ENCODE measurements at regions not wholly inside any gene's neighbourhood (a gene's known extent, or its start where the extent isn't known, plus 50 kb on each side); places are given as distances from the start of the nearest gene placed in this dataset.

DNA sequence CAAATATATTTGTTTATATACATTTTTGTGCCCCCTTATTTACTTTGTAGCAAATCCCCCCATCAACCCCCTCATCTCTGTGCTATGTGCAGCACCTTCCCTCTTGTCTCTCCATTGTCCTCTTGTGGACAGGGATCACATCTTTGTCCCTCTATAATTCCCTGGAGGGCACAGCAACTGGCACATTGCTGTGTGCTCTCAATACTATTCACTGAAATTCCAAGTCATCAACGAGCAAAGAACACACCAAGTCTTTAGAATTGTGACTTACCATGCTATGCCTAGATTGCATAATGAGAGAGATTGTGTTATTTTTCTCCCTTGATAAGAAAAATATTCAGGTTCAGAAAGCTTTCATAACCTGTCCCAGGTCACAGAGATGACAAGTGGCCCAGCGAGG is 54.6 kb upstream of the ACAN start:
- H3K36me3 Mint-ChIP-seq, result no peaks in the 10 kb centered on the region
- TF ChIP-seq EZH2phosphoT487 (IDR thresholded peaks at IDR 0.05), result no peak
- no peak for TF ChIP-seq EZH2 (IDR thresholded peaks at IDR 0.05)
- TF ChIP-seq, protein P1, sequence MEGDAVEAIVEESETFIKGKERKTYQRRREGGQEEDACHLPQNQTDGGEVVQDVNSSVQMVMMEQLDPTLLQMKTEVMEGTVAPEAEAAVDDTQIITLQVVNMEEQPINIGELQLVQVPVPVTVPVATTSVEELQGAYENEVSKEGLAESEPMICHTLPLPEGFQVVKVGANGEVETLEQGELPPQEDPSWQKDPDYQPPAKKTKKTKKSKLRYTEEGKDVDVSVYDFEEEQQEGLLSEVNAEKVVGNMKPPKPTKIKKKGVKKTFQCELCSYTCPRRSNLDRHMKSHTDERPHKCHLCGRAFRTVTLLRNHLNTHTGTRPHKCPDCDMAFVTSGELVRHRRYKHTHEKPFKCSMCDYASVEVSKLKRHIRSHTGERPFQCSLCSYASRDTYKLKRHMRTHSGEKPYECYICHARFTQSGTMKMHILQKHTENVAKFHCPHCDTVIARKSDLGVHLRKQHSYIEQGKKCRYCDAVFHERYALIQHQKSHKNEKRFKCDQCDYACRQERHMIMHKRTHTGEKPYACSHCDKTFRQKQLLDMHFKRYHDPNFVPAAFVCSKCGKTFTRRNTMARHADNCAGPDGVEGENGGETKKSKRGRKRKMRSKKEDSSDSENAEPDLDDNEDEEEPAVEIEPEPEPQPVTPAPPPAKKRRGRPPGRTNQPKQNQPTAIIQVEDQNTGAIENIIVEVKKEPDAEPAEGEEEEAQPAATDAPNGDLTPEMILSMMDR (IDR thresholded peaks at IDR 0.05), result no peak
- H3K4me1 Mint-ChIP-seq, result no peaks in the 10 kb centered on the region

DNA sequence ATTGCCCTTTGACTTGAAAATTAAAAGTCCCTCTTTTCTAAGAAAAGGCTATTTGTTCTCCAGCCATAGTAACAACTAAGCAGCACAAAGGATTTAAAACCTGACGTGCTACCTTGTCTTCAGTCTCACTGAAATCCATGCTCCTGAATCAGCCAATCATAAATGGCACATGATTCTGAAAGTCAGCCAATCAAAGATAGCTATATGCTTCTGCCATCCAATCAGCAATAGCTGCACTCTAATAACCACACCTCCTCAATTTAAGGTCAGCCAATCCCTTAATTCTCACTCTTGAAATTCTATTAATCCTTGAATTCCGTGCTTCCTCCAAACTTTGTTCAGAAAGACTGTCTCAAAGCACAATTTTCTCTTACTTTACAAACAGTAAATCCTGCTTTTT is 53.5 kb upstream of the ACAN start:
- Histone ChIP-seq H3K4me2 (no peak overlapping the region), H2AFZ (replicated peaks) (no peak overlapping the region), H3K36me3 (no peaks in the 10 kb centered on the region), H3K27ac (no peak overlapping the region), H3K27me3 (peaks cover 4% of the 10 kb centered on the region), H3K79me2 (ENCODE audit: low read depth) (no peaks in the 10 kb centered on the region), H3K9ac (no peak overlapping the region), H4K20me1 (ENCODE audit: low read depth) (no peaks in the 10 kb centered on the region), H3K9me3 (ENCODE audit: low read depth) (no peaks in the 10 kb centered on the region), H3F3A (ENCODE audit: low read depth) (no peaks in the 10 kb centered on the region), H3K4me1 (no peaks in the 10 kb centered on the region), H3K4me3 (no peak overlapping the region)
- no peak overlapping the region for H3K4me3 Mint-ChIP-seq
- no peak for TF ChIP-seq EZH2phosphoT487 (IDR thresholded peaks at IDR 0.05)
- TF ChIP-seq EZH2 (IDR thresholded peaks at IDR 0.05), result no peak
- TF ChIP-seq, protein P1 (IDR thresholded peaks at IDR 0.05), result no peak
- H3K27me3 Mint-ChIP-seq (ENCODE audit: insufficient read depth, low read depth), result no peaks in the 10 kb centered on the region
- no peaks in the 10 kb centered on the region for H3K9me3 Mint-ChIP-seq
- no peak overlapping the region for H3K27ac Mint-ChIP-seq
- DNase-seq (ENCODE audit: low spot score), result no peak
- H3K36me3 Mint-ChIP-seq, result no peaks in the 10 kb centered on the region
- no peaks in the 10 kb centered on the region for H3K4me1 Mint-ChIP-seq

More for the DNA sequence above, 54.6 kb upstream of the ACAN start:
- Histone ChIP-seq H3K9ac (no peak overlapping the region), H3K36me3 (no peaks in the 10 kb centered on the region), H3K27me3 (no peaks in the 10 kb centered on the region), H2AFZ (replicated peaks) (no peak overlapping the region), H3K4me1 (peaks cover 5% of the 10 kb centered on the region), H4K20me1 (ENCODE audit: low read depth) (no peaks in the 10 kb centered on the region), H3K4me2 (no peak overlapping the region), H3K79me2 (ENCODE audit: low read depth) (no peaks in the 10 kb centered on the region), H3K4me3 (no peak overlapping the region), H3F3A (ENCODE audit: low read depth) (no peaks in the 10 kb centered on the region), H3K27ac (no peak overlapping the region), H3K9me3 (ENCODE audit: low read depth) (no peaks in the 10 kb centered on the region)
- no peak overlapping the region for H3K4me3 Mint-ChIP-seq
- no peaks in the 10 kb centered on the region for H3K9me3 Mint-ChIP-seq
- H3K27me3 Mint-ChIP-seq (ENCODE audit: insufficient read depth, low read depth), result no peaks in the 10 kb centered on the region
- DNase-seq (ENCODE audit: low spot score), result no peak
- H3K27ac Mint-ChIP-seq, result no peak overlapping the region

- H3K9me3 Mint-ChIP-seq, result no peaks in the 10 kb centered on the region
- peaks cover 2% of the 10 kb centered on the region for H3K27me3 Mint-ChIP-seq (ENCODE audit: insufficient read depth, low read depth)
- Histone ChIP-seq H3K79me2 (ENCODE audit: low read depth) (no peaks in the 10 kb centered on the region), H2AFZ (replicated peaks) (no peak overlapping the region), H3K27ac (no peak overlapping the region), H3K36me3 (no peaks in the 10 kb centered on the region), H4K20me1 (ENCODE audit: low read depth) (no peaks in the 10 kb centered on the region), H3F3A (ENCODE audit: low read depth) (no peaks in the 10 kb centered on the region), H3K4me2 (no peak overlapping the region), H3K4me3 (no peak overlapping the region), H3K4me1 (no peaks in the 10 kb centered on the region), H3K27me3 (peaks cover 4% of the 10 kb centered on the region), H3K9ac (no peak overlapping the region), H3K9me3 (ENCODE audit: low read depth) (no peaks in the 10 kb centered on the region)
- no peaks in the 10 kb centered on the region for H3K36me3 Mint-ChIP-seq
- DNase-seq (ENCODE audit: low spot score), result no peak
- no peaks in the 10 kb centered on the region for H3K4me1 Mint-ChIP-seq
- H3K4me3 Mint-ChIP-seq, result no peak overlapping the region
- TF ChIP-seq, protein P1 (IDR thresholded peaks at IDR 0.05), result no peak
- TF ChIP-seq EZH2phosphoT487 (IDR thresholded peaks at IDR 0.05), result no peak
- TF ChIP-seq EZH2 (IDR thresholded peaks at IDR 0.05), result no peak
- H3K27ac Mint-ChIP-seq, result no peak overlapping the region
Observed at GRCh38 chr15:88752501-88752900, 50.7 kb upstream of the ACAN start.

Measured in neural progenitor cell (in vitro differentiated cells).